ENCODE measurements at regions not wholly inside any gene's neighbourhood (a gene's known extent, or its start where the extent isn't known, plus 50 kb on each side); places are given as distances from the start of the nearest gene placed in this dataset.

DNA sequence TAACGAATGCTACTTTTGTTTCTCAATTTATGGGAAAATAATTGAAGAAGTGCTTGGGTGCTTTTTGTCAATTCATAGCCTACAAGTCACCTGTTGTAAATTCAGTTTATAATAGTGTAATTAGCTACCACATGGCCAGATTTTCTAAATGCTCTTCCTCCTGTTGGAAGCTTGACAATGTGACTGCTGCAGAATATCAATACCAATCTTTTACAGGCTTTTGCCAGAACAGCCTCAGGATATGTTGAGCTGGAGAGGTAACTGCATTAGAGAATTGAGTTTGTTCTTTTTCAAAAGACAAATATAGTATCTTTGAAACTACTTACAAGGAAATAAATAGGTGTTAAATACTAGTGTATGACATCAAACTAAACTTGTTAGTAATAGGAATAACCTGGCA lies 277.8 kb downstream of the POU4F1 start:
- no peak overlapping the region for H3K27ac ChIP-seq
- TF ChIP-seq CTCF (IDR thresholded peaks at IDR 0.05) = no peak
- DNase-seq (ENCODE audit: low spot score) = no peak

GRCh38 chr13:78323848-78324247 lies 279.5 kb downstream of the POU4F1 start:
- no peak overlapping the region for H3K27ac ChIP-seq
- no peaks in the 10 kb centered on the region for H3K36me3 ChIP-seq
- H3K27me3 ChIP-seq (replicated peaks; ENCODE audit: insufficient read depth) = no peaks in the 10 kb centered on the region
- no peaks in the 10 kb centered on the region for H3K4me1 ChIP-seq (ENCODE audit: control insufficient read depth in 1 of 2, low read depth in 2 of 2)
- no peak for TF ChIP-seq CTCF (IDR thresholded peaks at IDR 0.05)
- ATAC-seq (ENCODE audit: insufficient number of reproducible peaks, low FRiP score, low read depth) = no peak
- DNase-seq (ENCODE audit: low spot score) = no peak
- no peak overlapping the region for H3K4me3 ChIP-seq
- H3K9me3 ChIP-seq = no peaks in the 10 kb centered on the region

More for the DNA sequence above, 277.8 kb downstream of the POU4F1 start:
- Histone ChIP-seq H3K4me3 (no peak overlapping the region), H3K27me3 (replicated peaks; ENCODE audit: insufficient read depth) (no peaks in the 10 kb centered on the region), H3K4me1 (ENCODE audit: control insufficient read depth in 1 of 2, low read depth in 2 of 2) (no peaks in the 10 kb centered on the region), H3K9me3 (no peaks in the 10 kb centered on the region), H3K36me3 (no peaks in the 10 kb centered on the region)
- ATAC-seq (ENCODE audit: insufficient number of reproducible peaks, low FRiP score, low read depth) = no peak

GRCh38 chr13:78323040-78323439 lies 280.3 kb downstream of the POU4F1 start:
- H3K36me3 ChIP-seq = no peaks in the 10 kb centered on the region
- DNase-seq (ENCODE audit: low spot score) (no peak), ATAC-seq (ENCODE audit: insufficient number of reproducible peaks, low FRiP score, low read depth) (no peak)
- no peak overlapping the region for H3K27ac ChIP-seq
- no peaks in the 10 kb centered on the region for H3K27me3 ChIP-seq (replicated peaks; ENCODE audit: insufficient read depth)
- no peak overlapping the region for H3K4me3 ChIP-seq
- no peaks in the 10 kb centered on the region for H3K9me3 ChIP-seq
- H3K4me1 ChIP-seq (ENCODE audit: control insufficient read depth in 1 of 2, low read depth in 2 of 2) = no peaks in the 10 kb centered on the region
- TF ChIP-seq CTCF (IDR thresholded peaks at IDR 0.05) = no peak

- Histone ChIP-seq H3K27me3 (replicated peaks; ENCODE audit: insufficient read depth) (no peaks in the 10 kb centered on the region), H3K36me3 (no peaks in the 10 kb centered on the region), H3K4me3 (no peak overlapping the region), H3K9me3 (no peaks in the 10 kb centered on the region), H3K27ac (no peak overlapping the region), H3K4me1 (ENCODE audit: control insufficient read depth in 1 of 2, low read depth in 2 of 2) (no peaks in the 10 kb centered on the region)
- no peak for TF ChIP-seq CTCF (IDR thresholded peaks at IDR 0.05)
- ATAC-seq (ENCODE audit: insufficient number of reproducible peaks, low FRiP score, low read depth) (no peak), DNase-seq (ENCODE audit: low spot score) (no peak)
Measured at GRCh38 chr13:78319101-78319627, 284.2 kb downstream of the POU4F1 start.

GRCh38 chr13:78317030-78317429 lies 286.3 kb downstream of the POU4F1 start:
- H3K36me3 ChIP-seq = no peaks in the 10 kb centered on the region
- no peaks in the 10 kb centered on the region for H3K9me3 ChIP-seq
- H3K4me3 ChIP-seq = no peak overlapping the region
- TF ChIP-seq CTCF (IDR thresholded peaks at IDR 0.05) = no peak
- ATAC-seq (ENCODE audit: insufficient number of reproducible peaks, low FRiP score, low read depth) (no peak), DNase-seq (ENCODE audit: low spot score) (no peak)
- no peaks in the 10 kb centered on the region for H3K4me1 ChIP-seq (ENCODE audit: control insufficient read depth in 1 of 2, low read depth in 2 of 2)
- no peaks in the 10 kb centered on the region for H3K27me3 ChIP-seq (replicated peaks; ENCODE audit: insufficient read depth)
- no peak overlapping the region for H3K27ac ChIP-seq
